H4 (cell line): ENCODE measurements at regions not wholly inside any gene's neighbourhood (a gene's known extent, or its start where the extent isn't known, plus 50 kb on each side); places are given as distances from the start of the nearest gene placed in this dataset.
A peak's percentile ranks its signal among the peaks of the same experiment; 100 is the strongest.

ENCODE experiments used
- DNase-seq: peaks from one replicate; pipeline ENCODE4 v3.0.0-alpha.2; 2015; ENCODE audit warnings: low spot score

DNA sequence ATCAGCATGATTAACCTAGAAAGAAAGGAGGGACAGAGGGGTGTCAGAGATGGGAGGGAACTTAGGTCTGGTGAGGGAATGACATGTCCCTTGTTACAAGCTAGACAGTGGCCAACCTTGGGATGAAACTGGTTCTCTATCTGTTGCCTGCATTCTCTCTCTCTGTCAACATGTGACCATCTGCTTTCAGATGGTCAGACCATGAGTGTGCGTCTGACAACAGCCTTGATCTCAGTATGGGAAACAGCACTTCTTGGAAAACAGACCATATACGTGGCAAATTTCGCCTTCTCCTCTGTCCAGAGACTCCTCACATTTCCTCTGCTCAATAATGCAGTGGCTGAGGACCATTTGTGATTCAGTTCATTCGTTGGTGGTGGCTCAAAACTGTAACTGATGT is 845.9 kb downstream of the TYW1 start:
- no peak for DNase-seq

DNA sequence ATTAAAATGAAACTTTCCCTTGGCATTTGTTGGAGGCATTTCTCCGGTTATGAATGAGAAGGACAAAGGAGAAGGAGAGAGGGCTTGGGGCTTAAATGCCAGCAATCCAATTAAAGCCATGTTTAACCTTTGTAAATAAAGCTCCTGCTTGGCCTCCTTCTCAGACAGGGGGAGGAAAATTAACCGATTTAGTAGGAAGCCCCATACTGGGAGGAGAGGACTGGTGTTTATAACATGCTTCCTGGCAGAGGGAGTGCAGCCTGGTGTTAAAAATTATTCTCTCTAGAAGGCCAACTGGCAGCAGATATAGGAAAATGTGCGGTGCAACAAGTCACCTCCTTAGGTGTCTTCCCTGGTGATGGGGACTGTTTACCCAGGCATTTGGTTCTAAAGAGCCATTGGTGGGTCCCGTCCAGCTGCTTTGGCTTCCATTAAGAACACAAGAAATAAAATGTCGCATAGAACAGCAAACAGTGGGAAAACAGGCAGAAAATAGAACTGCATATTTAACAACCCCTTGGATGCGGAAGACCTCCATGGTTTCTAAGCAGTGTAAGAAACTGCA is 846.5 kb downstream of the TYW1 start:
- DNase-seq: no peak

DNA sequence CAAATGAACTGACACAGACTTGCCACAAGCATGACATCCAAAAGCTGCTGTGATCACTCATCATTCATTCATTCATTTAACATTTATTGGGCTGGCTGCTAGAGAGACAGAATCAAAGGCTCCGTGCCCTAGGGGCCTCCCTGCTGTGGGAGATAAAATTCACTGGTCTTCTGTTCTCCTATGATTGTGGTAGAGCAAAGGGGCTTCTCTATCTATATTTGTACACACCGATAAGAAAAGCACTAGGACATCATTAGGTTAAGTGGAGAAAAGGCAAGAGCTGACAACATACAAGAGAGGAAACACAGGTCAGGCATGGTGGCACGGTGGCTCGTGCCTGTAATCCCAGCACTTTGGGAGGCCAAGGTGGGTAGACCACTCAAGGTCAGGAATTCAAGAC is 847.0 kb downstream of the TYW1 start:
- no peak for DNase-seq

DNA sequence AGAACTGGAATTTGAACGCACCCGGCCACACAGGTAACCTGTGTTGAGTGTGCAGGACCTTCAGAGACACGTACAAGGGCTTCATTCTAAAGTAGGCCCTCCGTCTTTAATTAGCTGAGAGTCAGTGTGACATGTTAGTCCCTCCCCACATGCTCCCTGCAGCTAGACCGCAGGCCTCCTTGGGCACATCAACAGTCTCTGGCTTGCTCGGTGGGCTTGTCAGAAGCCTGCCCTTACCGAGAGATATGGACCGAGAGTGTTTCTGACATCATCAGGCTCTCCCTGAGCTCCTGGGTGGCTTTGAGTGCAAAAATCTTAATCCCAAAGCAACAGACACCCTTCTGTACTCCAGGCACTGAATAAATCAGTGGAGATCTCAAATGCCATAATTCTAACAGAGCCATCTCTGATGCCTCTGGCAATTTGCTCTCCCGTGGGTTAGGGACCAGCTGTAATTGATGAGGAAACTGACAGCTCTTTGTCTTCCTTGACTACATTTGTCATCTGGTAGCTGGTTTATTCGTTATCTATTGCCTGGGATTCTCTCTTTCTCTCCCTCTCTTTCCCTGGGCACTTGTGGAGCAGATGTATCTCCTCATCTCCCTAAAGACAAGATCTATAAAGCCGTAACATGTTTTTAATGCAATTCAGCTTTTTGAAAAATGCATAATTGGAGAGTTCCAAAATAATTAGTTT is 850.6 kb downstream of the TYW1 start:
- DNase-seq: no peak

DNA sequence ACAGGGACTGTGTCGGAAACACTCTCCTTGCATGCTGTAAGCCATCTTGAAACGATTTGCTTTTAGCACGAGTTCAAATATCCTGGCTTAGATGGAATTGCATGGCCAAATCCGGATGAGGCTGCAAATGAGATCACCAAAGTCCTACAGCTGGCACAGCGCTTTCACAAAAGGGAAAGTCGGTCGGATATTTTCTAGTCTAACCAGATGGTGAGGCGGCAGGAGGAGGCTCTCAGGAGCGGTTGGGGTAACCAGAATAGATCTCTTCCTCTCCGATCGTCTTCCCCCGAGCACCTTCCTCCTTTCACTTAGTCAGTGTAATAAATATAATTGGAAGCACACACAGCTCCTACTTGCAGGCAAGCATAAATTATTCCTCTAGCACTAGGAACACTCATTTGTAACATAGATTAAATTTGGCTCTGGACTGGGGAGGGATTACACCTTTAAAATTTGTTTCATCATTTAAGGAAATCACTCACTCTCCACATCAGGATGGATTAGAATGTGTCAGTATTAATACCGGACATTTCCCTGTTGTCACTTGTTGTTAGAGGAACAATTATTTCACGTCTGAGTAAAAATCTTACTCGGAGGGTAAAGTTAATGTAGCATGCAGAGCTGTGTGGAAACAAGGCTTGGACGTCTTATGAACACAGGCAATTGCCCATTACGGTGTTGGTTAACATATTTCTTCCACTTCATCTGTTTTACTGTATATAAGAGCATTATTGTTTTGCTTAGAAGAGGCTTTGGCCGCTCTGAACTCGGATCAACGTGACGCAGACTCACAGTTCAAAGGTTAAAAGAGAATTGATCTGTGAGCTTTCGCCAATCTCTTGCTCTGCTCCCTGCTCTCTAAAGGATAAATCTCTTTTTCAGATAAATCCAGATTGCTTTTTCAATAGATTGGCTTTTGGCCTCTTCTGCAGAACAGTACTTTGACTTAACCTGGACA is 857.9 kb downstream of the TYW1 start:
- DNase-seq: no peak

DNA sequence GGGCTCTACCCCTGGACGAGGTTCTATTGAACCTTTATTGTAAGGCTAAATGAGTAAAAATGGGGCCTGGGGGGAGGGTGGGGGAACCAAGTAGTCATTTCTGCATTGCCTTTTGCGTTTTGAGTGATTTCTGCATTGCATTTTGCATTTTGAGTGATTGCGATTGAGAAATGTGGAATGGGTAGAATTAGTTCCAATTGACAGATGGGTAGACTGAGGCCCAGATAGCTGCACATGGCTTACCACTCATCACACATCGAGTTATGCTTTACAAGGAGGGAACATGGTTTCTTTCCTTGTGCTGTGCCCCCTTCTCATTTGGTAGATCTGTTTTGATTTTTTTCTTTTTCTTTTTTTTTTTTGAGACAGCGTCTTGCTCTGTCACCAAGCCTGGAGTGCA is 858.7 kb downstream of the TYW1 start:
- DNase-seq: no peak

DNA sequence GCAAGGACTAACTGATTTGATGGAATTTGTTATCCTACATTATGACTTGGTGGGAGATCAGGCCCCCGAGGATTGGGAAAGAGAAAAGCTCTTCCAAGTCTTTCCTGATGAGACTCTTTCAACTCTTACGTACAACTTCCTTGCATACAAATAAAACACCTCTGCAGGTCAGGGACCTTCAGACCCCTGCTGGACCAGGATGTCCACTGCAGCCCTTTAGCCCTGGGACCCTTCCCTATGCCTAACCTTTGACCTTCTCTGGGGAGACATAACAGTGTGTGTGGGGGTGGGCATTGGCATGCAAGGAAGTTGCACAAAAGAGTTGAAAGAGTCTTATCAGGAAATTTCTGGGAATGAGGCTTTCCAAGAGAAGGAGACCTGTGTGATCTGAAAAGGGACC is 859.4 kb downstream of the TYW1 start:
- DNase-seq: no peak

DNA sequence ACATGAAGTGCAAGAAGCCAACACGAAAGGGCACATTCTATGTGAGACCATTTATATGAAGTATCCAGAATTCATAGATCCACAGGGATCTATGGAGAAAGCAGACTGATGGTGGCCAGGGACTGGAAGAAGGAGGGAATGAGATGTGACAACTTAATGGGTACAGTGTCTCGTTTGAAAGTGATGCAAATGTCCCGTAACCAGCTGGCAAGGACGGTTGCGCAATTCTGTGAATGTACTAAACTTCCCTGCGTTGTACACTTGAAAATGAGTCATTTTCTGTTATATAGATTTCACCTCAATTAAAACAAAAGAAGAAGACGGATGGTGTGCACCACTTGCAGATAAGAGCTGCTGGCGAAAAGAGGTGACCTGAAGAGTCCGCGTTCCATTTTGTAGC is 861.1 kb downstream of the TYW1 start:
- DNase-seq: peak; percentile 53

DNA sequence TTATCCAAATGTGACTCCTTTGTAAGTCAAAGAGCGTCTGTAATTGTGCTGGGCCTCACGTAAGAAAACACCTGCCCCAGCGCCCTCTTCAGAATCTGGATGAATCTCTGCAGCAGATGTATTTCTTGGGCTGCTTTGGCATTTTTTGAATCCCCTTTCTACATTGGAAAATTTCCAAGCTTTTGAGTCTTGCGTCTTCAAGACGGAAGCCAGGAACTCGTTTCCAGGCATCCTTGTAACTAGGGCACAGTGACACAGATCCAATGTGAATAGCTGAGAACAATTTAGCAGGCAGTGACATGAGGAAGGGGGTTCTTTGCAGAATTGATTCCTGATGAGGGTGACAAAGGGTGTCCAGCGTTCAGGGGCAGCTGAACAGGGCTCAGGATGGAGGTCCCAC is 862.3 kb downstream of the TYW1 start:
- no peak for DNase-seq

DNA sequence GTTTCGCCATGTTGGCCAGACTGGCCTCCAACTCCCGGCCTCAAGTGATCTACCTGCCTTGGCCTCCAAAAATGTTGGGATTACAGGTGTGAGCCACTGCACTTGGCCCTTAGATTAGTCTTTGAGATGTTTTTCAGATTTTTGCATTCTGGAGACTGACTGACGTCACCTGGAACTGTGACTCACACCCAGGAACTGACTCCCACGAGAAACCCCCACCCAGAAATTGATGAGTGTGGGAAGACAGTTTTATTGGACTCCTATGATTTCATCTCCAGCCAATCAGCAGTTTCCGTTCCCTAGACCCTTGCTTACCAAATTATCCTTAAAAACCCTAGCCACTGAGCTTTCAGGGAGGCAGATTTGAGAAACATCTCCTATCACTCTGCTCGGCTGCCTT is 867.3 kb downstream of the TYW1 start:
- no peak for DNase-seq

DNA sequence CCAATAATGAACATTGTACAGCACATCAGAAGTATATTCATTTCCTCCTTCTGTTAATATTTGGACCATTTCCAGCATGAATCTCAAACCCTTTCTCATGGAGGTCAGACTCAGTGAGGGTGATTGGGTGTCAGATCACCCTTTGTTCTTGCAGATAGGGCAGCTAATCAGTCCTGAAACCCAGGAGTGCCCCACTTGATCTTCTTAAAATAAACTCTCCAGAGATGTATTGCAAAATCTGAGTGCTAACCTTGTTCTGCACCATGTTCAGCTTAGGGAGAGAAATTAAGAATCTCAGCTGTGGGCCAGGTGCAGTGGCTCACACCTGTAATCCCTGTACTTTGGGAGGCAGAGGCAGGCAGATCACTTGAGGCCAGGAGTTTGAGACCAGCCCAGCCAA is 869.4 kb downstream of the TYW1 start:
- DNase-seq: no peak

DNA sequence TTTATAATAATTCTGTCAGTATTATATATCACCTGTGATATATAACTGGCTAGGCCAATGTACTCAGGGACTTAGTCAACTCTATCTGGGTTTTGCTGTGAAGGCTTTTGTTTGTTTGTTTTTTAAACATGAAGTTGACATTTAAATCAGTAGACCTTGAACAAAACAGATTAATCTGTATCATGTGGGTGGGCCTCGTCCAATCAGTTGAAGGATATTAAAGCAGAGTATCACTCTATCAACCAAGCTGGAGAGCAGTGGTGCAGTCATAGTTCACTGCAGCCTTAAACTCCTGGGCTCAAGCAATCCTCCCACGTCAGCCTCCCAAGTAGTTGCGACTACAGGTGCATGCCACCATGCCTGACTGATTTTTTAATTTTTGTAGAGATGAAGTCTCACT is 870.2 kb downstream of the TYW1 start:
- DNase-seq: no peak

DNA sequence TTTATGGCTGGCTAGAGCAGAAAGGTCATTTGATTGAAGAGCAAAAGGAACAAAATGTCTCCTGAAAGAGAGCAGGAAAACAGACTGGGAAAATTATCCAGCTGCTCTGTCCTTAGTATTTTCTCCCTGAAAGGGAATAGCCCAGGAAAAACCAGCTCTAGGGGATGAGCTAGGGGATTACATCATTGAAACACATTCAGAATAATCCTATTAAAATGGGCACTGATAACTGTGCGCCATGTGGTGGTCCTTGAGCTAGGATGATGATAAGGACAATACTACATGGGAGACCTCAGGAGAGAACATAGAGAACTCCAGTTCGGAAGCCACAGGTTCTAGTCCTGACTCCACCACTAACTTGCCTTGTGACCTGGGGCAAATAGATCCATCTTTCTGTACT is 873.8 kb downstream of the TYW1 start:
- no peak for DNase-seq

DNA sequence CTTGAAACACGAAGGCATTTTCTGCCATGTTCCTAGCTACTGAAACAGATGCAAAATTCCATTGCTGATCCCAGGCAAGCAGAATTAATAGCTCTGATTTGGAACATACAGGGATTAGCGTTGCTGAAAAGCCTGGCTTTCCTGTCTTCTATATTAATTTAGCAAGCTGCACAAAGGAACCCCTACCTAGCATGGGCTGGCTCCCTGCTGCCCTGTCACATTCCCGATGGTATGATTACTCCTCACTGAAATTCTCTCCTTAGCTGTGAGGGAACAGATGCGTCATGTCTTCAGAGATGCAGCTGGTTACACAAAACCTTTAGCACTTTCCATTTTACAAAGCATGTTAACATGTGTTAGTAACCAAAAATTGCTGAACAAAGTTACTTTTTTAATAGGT is 878.9 kb downstream of the TYW1 start:
- no peak for DNase-seq

DNA sequence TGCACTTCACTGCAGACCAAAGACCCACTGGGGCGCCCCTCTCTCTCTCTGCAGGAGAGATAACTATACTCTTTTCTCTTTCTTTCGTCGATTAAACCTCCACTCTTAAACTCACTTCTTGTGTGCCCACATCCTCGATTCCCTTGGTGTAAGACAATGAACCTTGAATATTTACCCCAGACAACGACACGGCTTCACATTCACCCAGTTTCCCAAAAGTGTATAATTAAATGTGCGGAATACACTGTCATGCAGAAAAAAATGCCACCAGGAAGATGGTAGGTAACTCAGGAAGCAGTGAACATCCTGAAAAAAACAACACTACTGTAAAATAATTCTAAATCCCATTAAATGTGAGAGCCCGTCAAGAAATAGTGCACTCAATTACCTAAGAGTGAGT is 882.2 kb downstream of the TYW1 start:
- no peak for DNase-seq

DNA sequence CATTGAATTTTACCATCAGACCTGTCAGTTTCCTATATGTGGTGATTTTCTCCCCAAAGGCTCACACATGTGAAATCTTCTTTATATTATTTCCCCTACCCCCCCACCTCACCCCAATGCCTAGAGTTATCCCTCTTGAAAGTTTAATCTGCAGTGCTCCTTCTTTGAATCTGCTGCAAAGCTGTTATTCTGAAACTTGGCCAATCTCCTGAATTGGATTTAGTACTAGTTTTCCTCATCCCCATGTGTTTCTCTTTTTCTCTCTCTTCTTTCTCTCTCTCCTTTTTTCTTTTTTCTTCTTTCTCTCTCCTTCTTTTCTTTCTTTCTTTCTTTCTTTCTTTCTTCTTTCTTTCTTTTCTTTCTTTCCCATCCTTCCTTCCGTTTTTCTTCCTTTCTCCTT is 886.2 kb downstream of the TYW1 start:
- DNase-seq: no peak

DNA sequence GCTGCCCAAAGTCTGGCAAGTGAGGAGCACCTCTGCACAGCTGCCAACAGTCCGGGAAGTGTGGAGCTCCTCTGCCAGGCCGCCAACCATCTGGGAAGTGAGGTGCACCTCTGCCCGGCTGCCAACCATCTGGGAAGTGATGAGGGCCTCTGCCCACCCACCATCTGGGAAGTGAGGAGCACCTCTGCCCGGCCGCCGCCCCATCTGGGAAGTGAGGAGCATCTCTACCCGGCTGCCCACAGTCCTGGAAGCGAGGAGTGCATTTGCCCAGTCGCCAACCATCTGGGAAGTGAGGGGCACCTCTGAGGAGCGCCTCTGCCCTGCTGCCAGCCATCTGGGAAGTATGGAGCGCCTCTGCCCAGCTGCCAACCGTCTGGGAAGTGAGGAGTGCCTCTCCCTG is 893.7 kb downstream of the TYW1 start:
- no peak for DNase-seq

DNA sequence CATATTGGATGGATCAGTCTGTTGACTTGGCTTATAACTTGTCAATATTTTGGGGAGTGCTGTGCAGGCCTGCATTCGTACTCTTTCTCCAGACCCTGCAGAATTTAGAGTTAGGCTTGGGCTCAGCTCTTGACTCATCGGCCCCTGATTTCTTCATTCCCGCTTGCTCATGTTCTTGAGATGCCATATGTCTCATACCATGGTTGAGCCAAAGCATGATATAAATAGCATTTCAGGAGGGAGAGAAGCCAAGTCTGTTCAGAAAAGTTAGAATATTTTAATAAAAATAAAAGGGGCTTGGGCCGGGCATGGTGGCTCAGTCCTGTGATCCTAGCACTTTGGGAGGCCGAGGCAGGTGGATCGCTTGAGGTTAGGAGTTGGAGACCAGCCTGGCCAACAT is 898.1 kb downstream of the TYW1 start:
- DNase-seq: no peak

DNA sequence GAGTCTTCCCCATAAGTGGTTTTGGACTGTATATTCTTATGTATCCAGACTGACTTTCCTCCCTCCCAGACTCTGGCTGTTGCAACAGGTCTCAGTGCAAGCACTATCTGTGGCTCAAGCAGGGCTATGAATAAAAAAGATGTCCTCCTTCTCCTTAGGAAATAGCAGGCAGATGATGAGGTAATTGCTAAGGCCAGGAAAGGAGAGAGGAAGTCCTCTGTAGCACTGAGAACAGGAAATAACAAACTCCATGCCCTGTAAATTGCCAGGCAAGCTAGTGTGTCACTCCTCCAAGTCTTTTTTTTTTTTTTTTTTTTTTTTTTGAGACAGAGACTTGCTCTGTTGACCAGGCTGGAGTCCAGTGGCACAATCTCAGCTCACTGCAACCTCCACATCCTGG is 900.1 kb downstream of the TYW1 start:
- peak; percentile 63 for DNase-seq

DNA sequence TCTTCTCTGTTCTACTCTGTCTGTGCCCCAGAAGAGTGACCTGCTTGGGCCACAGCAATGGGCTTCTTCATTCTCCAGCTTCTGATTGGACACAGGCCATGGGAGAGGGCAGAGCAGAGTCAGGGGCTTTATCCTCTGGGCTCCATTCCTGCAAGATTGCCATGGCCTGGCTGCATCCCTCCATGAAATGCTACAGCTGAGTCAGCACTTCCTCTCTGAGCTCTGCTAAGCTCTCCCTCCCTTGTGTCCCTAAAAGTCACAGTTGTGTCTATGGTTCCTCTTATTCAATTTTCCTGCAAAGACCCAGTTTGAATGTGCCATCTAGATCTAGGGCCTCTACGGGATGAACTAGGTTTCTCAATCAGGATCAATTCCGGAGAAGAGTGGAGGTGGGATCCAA is 903.8 kb downstream of the TYW1 start:
- DNase-seq: no peak

DNA sequence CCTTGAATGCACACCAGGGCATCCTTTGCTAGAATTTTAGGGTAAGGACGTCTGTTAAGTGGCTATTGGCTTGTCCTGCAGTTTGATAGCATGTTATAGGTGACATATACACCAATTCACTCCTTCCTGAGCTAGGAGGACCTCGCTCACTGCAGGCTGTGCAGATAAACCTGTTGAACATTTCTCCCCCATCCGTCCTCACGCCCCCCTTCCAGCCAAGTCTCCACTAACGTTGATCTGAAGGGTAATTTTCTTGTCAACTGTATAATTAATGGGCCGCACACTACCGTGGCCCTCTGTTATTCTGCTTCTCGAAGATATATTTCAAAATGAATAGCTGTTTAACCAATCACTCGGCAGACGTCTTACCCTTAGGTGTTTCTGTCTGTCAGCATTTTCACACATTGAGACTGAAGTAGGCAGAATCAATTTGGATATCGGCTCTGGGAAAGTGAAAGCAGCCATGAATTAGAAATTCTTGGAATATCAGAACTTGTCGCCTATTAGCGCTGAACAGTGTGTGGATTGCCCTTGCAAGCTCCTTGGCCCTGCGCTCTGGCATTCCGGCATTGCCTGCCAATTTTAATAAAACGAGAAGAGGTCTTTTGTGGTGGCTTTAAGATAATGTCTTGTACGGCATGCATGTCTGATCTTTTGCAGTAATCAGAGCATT is 905.3 kb downstream of the TYW1 start:
- no peak for DNase-seq

DNA sequence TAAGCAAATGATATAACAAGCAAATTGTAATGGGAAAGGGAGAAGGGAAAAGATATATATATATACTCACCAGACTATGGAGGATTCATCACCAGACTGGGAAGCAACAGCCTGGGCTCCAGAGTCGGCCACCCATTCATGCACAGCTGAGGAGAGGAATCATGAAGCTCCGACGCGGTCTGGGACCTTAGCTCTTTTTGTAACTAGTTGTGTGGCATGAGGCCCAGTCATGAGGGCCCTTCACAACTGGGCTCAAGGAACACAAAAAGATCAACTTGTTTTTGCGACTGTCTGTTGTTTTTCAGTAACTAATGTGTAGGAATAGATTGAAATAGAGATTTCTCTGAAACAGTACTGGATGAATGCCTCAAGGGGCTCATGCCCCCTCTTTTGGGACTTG is 911.2 kb downstream of the TYW1 start:
- no peak for DNase-seq

DNA sequence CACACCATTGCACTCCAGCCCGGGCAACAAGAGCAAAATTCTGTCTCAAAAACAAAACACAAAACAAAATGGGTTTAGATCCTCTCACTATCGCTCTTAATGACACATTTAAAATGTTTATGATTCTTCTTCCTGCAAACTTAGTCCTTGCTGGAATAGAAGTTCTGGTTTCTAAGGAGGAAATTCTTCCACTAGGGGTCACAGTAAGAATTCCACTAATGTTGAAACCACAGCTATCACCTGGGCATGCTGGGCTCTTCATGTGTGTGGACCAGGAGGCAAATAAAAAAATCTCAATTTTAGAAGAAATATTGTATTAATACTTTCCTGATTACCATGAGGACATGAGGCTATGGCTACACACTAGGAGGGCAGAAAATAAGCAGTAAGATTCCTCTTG is 915.8 kb downstream of the TYW1 start:
- DNase-seq: no peak
